ENCODE measurements at regions not wholly inside any gene's neighbourhood (a gene's known extent, or its start where the extent isn't known, plus 50 kb on each side); places are given as distances from the start of the nearest gene placed in this dataset.

DNA sequence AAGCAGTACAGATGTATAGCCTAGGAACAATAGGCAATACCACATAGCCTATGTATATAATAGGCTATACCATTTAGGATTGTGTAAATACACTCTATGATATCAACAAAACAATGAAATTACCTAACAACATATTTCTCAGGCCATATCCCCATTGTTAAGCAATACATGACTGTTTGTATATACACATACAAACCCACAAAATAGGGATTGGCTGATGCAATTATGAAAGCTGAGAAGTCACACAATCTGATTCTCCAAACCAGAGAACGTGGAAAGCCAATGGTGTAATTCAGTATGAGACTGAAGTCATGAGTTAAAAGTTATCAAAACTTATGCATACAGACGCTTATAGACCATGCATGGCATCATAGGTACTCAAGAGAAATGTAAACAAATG is 700.1 kb upstream of the RAG2 start:
- H2AFZ ChIP-seq (ENCODE audit: low read length) = no peak overlapping the region
- H3K4me2 ChIP-seq (ENCODE audit: insufficient read depth, insufficient read length, low read length) = no peak overlapping the region
- no peak overlapping the region for H4K91ac ChIP-seq (ENCODE audit: insufficient read length, low read depth, low read length)
- no peak overlapping the region for H2BK12ac ChIP-seq (ENCODE audit: insufficient read length, low read depth, low read length)
- H2BK20ac ChIP-seq (ENCODE audit: low read depth, low read length, poor library complexity, severe bottlenecking) = no peak overlapping the region
- H3K27ac Mint-ChIP-seq = no peak overlapping the region; a peak in 1 of 7 replicates
- no peaks in the 10 kb centered on the region for H3K9me3 ChIP-seq (ENCODE audit: control insufficient read depth, low read depth, low read length)
- no peak overlapping the region for H2BK5ac ChIP-seq (ENCODE audit: insufficient read length, low read length)
- H3K23me2 ChIP-seq (ENCODE audit: insufficient read length, low read depth, low read length, poor library complexity, severe bottlenecking) = no peaks in the 10 kb centered on the region
- H3K4me1 ChIP-seq (ENCODE audit: insufficient read depth, low read length) = no peaks in the 10 kb centered on the region
- no peak overlapping the region for H3T11ph ChIP-seq (ENCODE audit: low read length)
- no peak overlapping the region for H3K27ac ChIP-seq (ENCODE audit: insufficient read length, low read depth, low read length)
- no peak overlapping the region for H3K9ac ChIP-seq (ENCODE audit: extremely low read depth, insufficient read length, low read length)
- H3K23ac ChIP-seq (ENCODE audit: insufficient read length, low read depth, low read length) = no peak overlapping the region
- H3K4me1 Mint-ChIP-seq = no peaks in the 10 kb centered on the region
- no peak overlapping the region for H4K8ac ChIP-seq (replicated peaks; ENCODE audit: insufficient read length, low read depth, low read length)
- no peak overlapping the region for H3K14ac ChIP-seq (ENCODE audit: insufficient read depth, low read length)
- peaks cover 29 to 31% of the 10 kb centered on the region in 2 experiments for H3K9me3 Mint-ChIP-seq
- H3K79me2 ChIP-seq (ENCODE audit: insufficient read depth, low read length) = no peaks in the 10 kb centered on the region
- H3K79me1 ChIP-seq (ENCODE audit: insufficient read depth, low read depth, low read length, poor library complexity, severe bottlenecking) = no peaks in the 10 kb centered on the region
- no peaks in the 10 kb centered on the region for H4K20me1 ChIP-seq (ENCODE audit: control insufficient read depth, insufficient read depth, insufficient read length)
- TF ChIP-seq, protein P1, sequence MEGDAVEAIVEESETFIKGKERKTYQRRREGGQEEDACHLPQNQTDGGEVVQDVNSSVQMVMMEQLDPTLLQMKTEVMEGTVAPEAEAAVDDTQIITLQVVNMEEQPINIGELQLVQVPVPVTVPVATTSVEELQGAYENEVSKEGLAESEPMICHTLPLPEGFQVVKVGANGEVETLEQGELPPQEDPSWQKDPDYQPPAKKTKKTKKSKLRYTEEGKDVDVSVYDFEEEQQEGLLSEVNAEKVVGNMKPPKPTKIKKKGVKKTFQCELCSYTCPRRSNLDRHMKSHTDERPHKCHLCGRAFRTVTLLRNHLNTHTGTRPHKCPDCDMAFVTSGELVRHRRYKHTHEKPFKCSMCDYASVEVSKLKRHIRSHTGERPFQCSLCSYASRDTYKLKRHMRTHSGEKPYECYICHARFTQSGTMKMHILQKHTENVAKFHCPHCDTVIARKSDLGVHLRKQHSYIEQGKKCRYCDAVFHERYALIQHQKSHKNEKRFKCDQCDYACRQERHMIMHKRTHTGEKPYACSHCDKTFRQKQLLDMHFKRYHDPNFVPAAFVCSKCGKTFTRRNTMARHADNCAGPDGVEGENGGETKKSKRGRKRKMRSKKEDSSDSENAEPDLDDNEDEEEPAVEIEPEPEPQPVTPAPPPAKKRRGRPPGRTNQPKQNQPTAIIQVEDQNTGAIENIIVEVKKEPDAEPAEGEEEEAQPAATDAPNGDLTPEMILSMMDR (conservative IDR thresholded peaks at IDR 0.05) = no peak
- no peak overlapping the region for H4K5ac ChIP-seq (ENCODE audit: insufficient read length, low read depth, low read length)
- H3K18ac ChIP-seq (ENCODE audit: insufficient read length, low read depth, low read length) = no peak overlapping the region
- WGBS (ENCODE audit: extremely low coverage, insufficient read length, low lambda C conversion rate) = no CpG with 5 or more reads among the region's 2 CpGs
- H3K4me3 Mint-ChIP-seq = no peak overlapping the region
- no peak overlapping the region for H3K56ac ChIP-seq (ENCODE audit: insufficient read length, low read depth, low read length)
- no peak overlapping the region for H2BK15ac ChIP-seq (ENCODE audit: low read depth, low read length)
- H3K36me3 Mint-ChIP-seq (ENCODE audit: insufficient read depth in 1 of 3, low read depth in 3 of 3) = peaks cover 2 to 23% (median 16%) of the 10 kb centered on the region in 3 experiments; a peak in 6 of 7 replicates
- DNase-seq = no peak
- no peak overlapping the region for H3K4ac ChIP-seq (ENCODE audit: low read depth, low read length)
- H3K27me3 Mint-ChIP-seq (ENCODE audit: low read depth) = no peaks in the 10 kb centered on the region; the same call in 1 of the 2 replicates
- no peak overlapping the region for H2AK5ac ChIP-seq (ENCODE audit: insufficient read length, low read length)
- H3K27me3 ChIP-seq (ENCODE audit: insufficient read depth, low read length) = no peaks in the 10 kb centered on the region
- no peak overlapping the region for H2BK120ac ChIP-seq (ENCODE audit: low read depth, low read length, poor library complexity, severe bottlenecking)
